ENCODE measurements at regions not wholly inside any gene's neighbourhood (a gene's known extent, or its start where the extent isn't known, plus 50 kb on each side); places are given as distances from the start of the nearest gene placed in this dataset.

- Histone ChIP-seq H3K9me3 (ENCODE audit: low read depth, low read length) (no peaks in the 10 kb centered on the region), H3K27ac (no peak overlapping the region), H3K36me3 (ENCODE audit: insufficient read depth, low read length) (no peaks in the 10 kb centered on the region), H3K9ac (ENCODE audit: insufficient read length) (no peak overlapping the region), H3K4me3 (no peak overlapping the region)
- DNase-seq (ENCODE audit: low read depth, low spot score): no peak
- TF ChIP-seq FOXP2 (optimal IDR thresholded peaks at IDR 0.05; ENCODE audit: control extremely low read depth, extremely low read length, insufficient read depth) (no peak), POLR2AphosphoS5 (IDR thresholded peaks at IDR 0.05; ENCODE audit: borderline replicate concordance, low read depth, low read length) (no peak), EZH2 (IDR thresholded peaks at IDR 0.05) (no peak)
These were observed 1673.6 kb upstream of the MIR17HG start for GRCh38 chr13:89673789-89674311.

GRCh38 chr13:89678466-89679121 is 1668.9 kb upstream of the MIR17HG start:
- no peak for TF ChIP-seq FOXP2 (optimal IDR thresholded peaks at IDR 0.05; ENCODE audit: control extremely low read depth, extremely low read length, insufficient read depth)
- TF ChIP-seq EZH2 (IDR thresholded peaks at IDR 0.05): no peak
- TF ChIP-seq POLR2AphosphoS5 (IDR thresholded peaks at IDR 0.05; ENCODE audit: borderline replicate concordance, low read depth, low read length): no peak
- H3K9me3 ChIP-seq (ENCODE audit: low read depth, low read length): no peaks in the 10 kb centered on the region

GRCh38 chr13:89684896-89685295 is 1662.6 kb upstream of the MIR17HG start:
- H3K9ac ChIP-seq (ENCODE audit: insufficient read length): no peak overlapping the region
- H3K36me3 ChIP-seq (ENCODE audit: insufficient read depth, low read length): no peaks in the 10 kb centered on the region
- no peak overlapping the region for H3K4me3 ChIP-seq
- H3K27ac ChIP-seq: no peak overlapping the region
- H3K9me3 ChIP-seq (ENCODE audit: low read depth, low read length): no peaks in the 10 kb centered on the region
- DNase-seq (ENCODE audit: low read depth, low spot score): no peak
- TF ChIP-seq POLR2AphosphoS5 (IDR thresholded peaks at IDR 0.05; ENCODE audit: borderline replicate concordance, low read depth, low read length): no peak
- no peak for TF ChIP-seq EZH2 (IDR thresholded peaks at IDR 0.05)
- TF ChIP-seq FOXP2 (optimal IDR thresholded peaks at IDR 0.05; ENCODE audit: control extremely low read depth, extremely low read length, insufficient read depth): no peak

More at GRCh38 chr13:89678466-89679121, 1668.9 kb upstream of the MIR17HG start:
- Histone ChIP-seq H3K27ac (no peak overlapping the region), H3K36me3 (ENCODE audit: insufficient read depth, low read length) (no peaks in the 10 kb centered on the region), H3K9ac (ENCODE audit: insufficient read length) (no peak overlapping the region), H3K4me3 (no peak overlapping the region)
- DNase-seq (ENCODE audit: low read depth, low spot score): no peak

GRCh38 chr13:89686171-89686570 is 1661.3 kb upstream of the MIR17HG start:
- no peak for TF ChIP-seq EZH2 (IDR thresholded peaks at IDR 0.05)
- TF ChIP-seq POLR2AphosphoS5 (IDR thresholded peaks at IDR 0.05; ENCODE audit: borderline replicate concordance, low read depth, low read length): no peak
- TF ChIP-seq FOXP2 (optimal IDR thresholded peaks at IDR 0.05; ENCODE audit: control extremely low read depth, extremely low read length, insufficient read depth): no peak
- DNase-seq (ENCODE audit: low read depth, low spot score): no peak
- Histone ChIP-seq H3K9ac (ENCODE audit: insufficient read length) (no peak overlapping the region), H3K9me3 (ENCODE audit: low read depth, low read length) (no peaks in the 10 kb centered on the region), H3K36me3 (ENCODE audit: insufficient read depth, low read length) (no peaks in the 10 kb centered on the region), H3K4me3 (no peak overlapping the region), H3K27ac (no peak overlapping the region)

GRCh38 chr13:89687066-89687465 is 1660.4 kb upstream of the MIR17HG start:
- H3K9me3 ChIP-seq (ENCODE audit: low read depth, low read length): no peaks in the 10 kb centered on the region
- DNase-seq (ENCODE audit: low read depth, low spot score): no peak
- H3K27ac ChIP-seq: no peak overlapping the region
- H3K36me3 ChIP-seq (ENCODE audit: insufficient read depth, low read length): no peaks in the 10 kb centered on the region
- H3K4me3 ChIP-seq: no peak overlapping the region
- H3K9ac ChIP-seq (ENCODE audit: insufficient read length): no peak overlapping the region
- TF ChIP-seq POLR2AphosphoS5 (IDR thresholded peaks at IDR 0.05; ENCODE audit: borderline replicate concordance, low read depth, low read length) (no peak), FOXP2 (optimal IDR thresholded peaks at IDR 0.05; ENCODE audit: control extremely low read depth, extremely low read length, insufficient read depth) (peak; percentile 25)

GRCh38 chr13:89688918-89689317 is 1658.6 kb upstream of the MIR17HG start:
- TF ChIP-seq FOXP2 (optimal IDR thresholded peaks at IDR 0.05; ENCODE audit: control extremely low read depth, extremely low read length, insufficient read depth): no peak
- H3K9ac ChIP-seq (ENCODE audit: insufficient read length): no peak overlapping the region
- no peaks in the 10 kb centered on the region for H3K36me3 ChIP-seq (ENCODE audit: insufficient read depth, low read length)

GRCh38 chr13:89694451-89694850 is 1653.0 kb upstream of the MIR17HG start:
- H3K9me3 ChIP-seq (ENCODE audit: low read depth, low read length): no peaks in the 10 kb centered on the region
- DNase-seq (ENCODE audit: low read depth, low spot score): no peak
- H3K9ac ChIP-seq (ENCODE audit: insufficient read length): no peak overlapping the region
- H3K36me3 ChIP-seq (ENCODE audit: insufficient read depth, low read length): no peaks in the 10 kb centered on the region
- no peak for TF ChIP-seq FOXP2 (optimal IDR thresholded peaks at IDR 0.05; ENCODE audit: control extremely low read depth, extremely low read length, insufficient read depth)
- H3K4me3 ChIP-seq: no peak overlapping the region
- H3K27ac ChIP-seq: peak overlapping the region; percentile 54; the same call in 1 of the 2 replicates

More at GRCh38 chr13:89688918-89689317, 1658.6 kb upstream of the MIR17HG start:
- DNase-seq (ENCODE audit: low read depth, low spot score): no peak
- no peak overlapping the region for H3K4me3 ChIP-seq
- H3K27ac ChIP-seq: no peak overlapping the region
- no peaks in the 10 kb centered on the region for H3K9me3 ChIP-seq (ENCODE audit: low read depth, low read length)

GRCh38 chr13:89695343-89696257 is 1651.9 kb upstream of the MIR17HG start:
- Histone ChIP-seq H3K36me3 (ENCODE audit: insufficient read depth, low read length) (no peaks in the 10 kb centered on the region), H3K4me3 (no peak overlapping the region), H3K9me3 (ENCODE audit: low read depth, low read length) (no peaks in the 10 kb centered on the region), H3K27ac (no peak overlapping the region), H3K9ac (ENCODE audit: insufficient read length) (no peak overlapping the region)
- DNase-seq (ENCODE audit: low read depth, low spot score): no peak
- TF ChIP-seq EZH2 (IDR thresholded peaks at IDR 0.05) (no peak), FOXP2 (optimal IDR thresholded peaks at IDR 0.05; ENCODE audit: control extremely low read depth, extremely low read length, insufficient read depth) (no peak), POLR2AphosphoS5 (IDR thresholded peaks at IDR 0.05; ENCODE audit: borderline replicate concordance, low read depth, low read length) (no peak)
